HG02763 (cell line): ENCODE measurements at regions not wholly inside any gene's neighbourhood (a gene's known extent, or its start where the extent isn't known, plus 50 kb on each side); places are given as distances from the start of the nearest gene placed in this dataset.
A peak's percentile ranks its signal among the peaks of the same experiment; 100 is the strongest.
"Not testable (repeated sequence)": the region's sequence is repeated elsewhere in the genome, so short reads cannot be mapped to it uniquely, and the experiment has no call there.

Experiments
- ATAC-seq: cut with Tn5 transposase; IDR thresholded peaks from one replicate; pipeline ENCODE4 v1.9.1; 2021; ENCODE audit warnings: mild to moderate bottlenecking, moderate library complexity; ENCODE audit not compliant: unreplicated experiment

GRCh38 chr7:85914437-85914836 is 727.6 kb upstream of the SEMA3D start:
- ATAC-seq: no peak

GRCh38 chr7:85908051-85908450 is 721.2 kb upstream of the SEMA3D start:
- ATAC-seq: no peak

- no peak for ATAC-seq
Measured at GRCh38 chr7:85897967-85898366, 711.1 kb upstream of the SEMA3D start.

- ATAC-seq: no peak
Measured at GRCh38 chr7:85896531-85896930, 709.7 kb upstream of the SEMA3D start.

GRCh38 chr7:85895835-85896234 is 709.0 kb upstream of the SEMA3D start:
- no peak for ATAC-seq

GRCh38 chr7:85891900-85892299 is 705.0 kb upstream of the SEMA3D start:
- not testable (repeated sequence) for ATAC-seq

- peak; percentile 77 for ATAC-seq
Measured at GRCh38 chr7:85890244-85890811, 703.5 kb upstream of the SEMA3D start.

- ATAC-seq: no peak
Measured at GRCh38 chr7:85887133-85887532, 700.3 kb upstream of the SEMA3D start.

GRCh38 chr7:85882335-85882734 is 695.5 kb upstream of the SEMA3D start:
- ATAC-seq: no peak

GRCh38 chr7:85875398-85875797 is 688.5 kb upstream of the SEMA3D start:
- ATAC-seq: no peak

GRCh38 chr7:85866540-85866939 is 679.7 kb upstream of the SEMA3D start:
- ATAC-seq: no peak

- no peak for ATAC-seq
Measured at GRCh38 chr7:85851571-85852193, 664.8 kb upstream of the SEMA3D start.

- ATAC-seq: no peak
Measured at GRCh38 chr7:85850381-85850780, 663.5 kb upstream of the SEMA3D start.

GRCh38 chr7:85840554-85840953 is 653.7 kb upstream of the SEMA3D start:
- ATAC-seq: no peak

- no peak for ATAC-seq
Measured at GRCh38 chr7:85833066-85833465, 646.2 kb upstream of the SEMA3D start.

- no peak for ATAC-seq
Measured at GRCh38 chr7:85830982-85831381, 644.1 kb upstream of the SEMA3D start.

- no peak for ATAC-seq
Measured at GRCh38 chr7:85829817-85830432, 643.1 kb upstream of the SEMA3D start.

GRCh38 chr7:85829176-85829575 is 642.3 kb upstream of the SEMA3D start:
- no peak for ATAC-seq

- no peak for ATAC-seq
Measured at GRCh38 chr7:85828614-85829013, 641.8 kb upstream of the SEMA3D start.

- no peak for ATAC-seq
Measured at GRCh38 chr7:85823396-85824080, 636.7 kb upstream of the SEMA3D start.

GRCh38 chr7:85821926-85822325 is 635.1 kb upstream of the SEMA3D start:
- no peak for ATAC-seq
